Osteocyte (in vitro differentiated cells): ENCODE measurements at regions not wholly inside any gene's neighbourhood (a gene's known extent, or its start where the extent isn't known, plus 50 kb on each side); places are given as distances from the start of the nearest gene placed in this dataset.
"Not testable (repeated sequence)": the region's sequence is repeated elsewhere in the genome, so short reads cannot be mapped to it uniquely, and the experiment has no call there.

Source experiments
- DNase-seq: peaks from one replicate; pipeline ENCODE4 v3.0.0; 2021; ENCODE audit warnings: mixed read lengths; ENCODE audit not compliant: unreplicated experiment; ENCODE audit errors: extremely low spot score
- H3K27ac Mint-ChIP-seq: one replicate; pipeline ENCODE4 v1.8.0; 2021; ENCODE audit warnings: mild to moderate bottlenecking, mixed read lengths; ENCODE audit not compliant: unreplicated experiment
- H3K27me3 Mint-ChIP-seq: one replicate; pipeline ENCODE4 v1.8.0; 2021; ENCODE audit warnings: mixed read lengths; ENCODE audit not compliant: unreplicated experiment
- H3K36me3 Mint-ChIP-seq: one replicate; pipeline ENCODE4 v1.8.0; 2021; ENCODE audit warnings: mixed read lengths; ENCODE audit not compliant: unreplicated experiment
- H3K4me1 Mint-ChIP-seq: one replicate; pipeline ENCODE4 v1.8.0; 2021; ENCODE audit warnings: mixed read lengths; ENCODE audit not compliant: unreplicated experiment
- H3K4me3 Mint-ChIP-seq: one replicate; pipeline ENCODE4 v1.8.0; 2021; ENCODE audit warnings: mild to moderate bottlenecking, moderate library complexity, mixed read lengths; ENCODE audit not compliant: unreplicated experiment
- H3K9me3 Mint-ChIP-seq: one replicate; pipeline ENCODE4 v1.8.0; 2021; ENCODE audit warnings: mixed read lengths; ENCODE audit not compliant: unreplicated experiment
- TF ChIP-seq, protein P1 (sequence below): fragments of 200-600 bp; sonication (generic); IDR thresholded peaks from 2 replicates; pipeline ENCODE4 v1.5.0; 2021; ENCODE audit warnings: antibody characterized with exemption, mild to moderate bottlenecking, moderate library complexity

- Mint-ChIP-seq H3K27ac (no peak overlapping the region), H3K27me3 (no peaks in the 10 kb centered on the region), H3K4me3 (no peak overlapping the region), H3K36me3 (no peaks in the 10 kb centered on the region), H3K4me1 (no peaks in the 10 kb centered on the region), H3K9me3 (no peaks in the 10 kb centered on the region)
- DNase-seq: no peak
- TF ChIP-seq, protein P1, sequence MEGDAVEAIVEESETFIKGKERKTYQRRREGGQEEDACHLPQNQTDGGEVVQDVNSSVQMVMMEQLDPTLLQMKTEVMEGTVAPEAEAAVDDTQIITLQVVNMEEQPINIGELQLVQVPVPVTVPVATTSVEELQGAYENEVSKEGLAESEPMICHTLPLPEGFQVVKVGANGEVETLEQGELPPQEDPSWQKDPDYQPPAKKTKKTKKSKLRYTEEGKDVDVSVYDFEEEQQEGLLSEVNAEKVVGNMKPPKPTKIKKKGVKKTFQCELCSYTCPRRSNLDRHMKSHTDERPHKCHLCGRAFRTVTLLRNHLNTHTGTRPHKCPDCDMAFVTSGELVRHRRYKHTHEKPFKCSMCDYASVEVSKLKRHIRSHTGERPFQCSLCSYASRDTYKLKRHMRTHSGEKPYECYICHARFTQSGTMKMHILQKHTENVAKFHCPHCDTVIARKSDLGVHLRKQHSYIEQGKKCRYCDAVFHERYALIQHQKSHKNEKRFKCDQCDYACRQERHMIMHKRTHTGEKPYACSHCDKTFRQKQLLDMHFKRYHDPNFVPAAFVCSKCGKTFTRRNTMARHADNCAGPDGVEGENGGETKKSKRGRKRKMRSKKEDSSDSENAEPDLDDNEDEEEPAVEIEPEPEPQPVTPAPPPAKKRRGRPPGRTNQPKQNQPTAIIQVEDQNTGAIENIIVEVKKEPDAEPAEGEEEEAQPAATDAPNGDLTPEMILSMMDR: no peak
Observed at GRCh38 chr21:28690196-28690595, 302.5 kb downstream of the LTN1 start.

- no peaks in the 10 kb centered on the region for H3K36me3 Mint-ChIP-seq
- no peak for DNase-seq
- H3K4me3 Mint-ChIP-seq: no peak overlapping the region
- no peaks in the 10 kb centered on the region for H3K9me3 Mint-ChIP-seq
- TF ChIP-seq, protein P1: no peak
- H3K27me3 Mint-ChIP-seq: no peaks in the 10 kb centered on the region
- no peaks in the 10 kb centered on the region for H3K4me1 Mint-ChIP-seq
- H3K27ac Mint-ChIP-seq: no peak overlapping the region
Observed at GRCh38 chr21:28688381-28688780, 304.3 kb downstream of the LTN1 start.

DNA sequence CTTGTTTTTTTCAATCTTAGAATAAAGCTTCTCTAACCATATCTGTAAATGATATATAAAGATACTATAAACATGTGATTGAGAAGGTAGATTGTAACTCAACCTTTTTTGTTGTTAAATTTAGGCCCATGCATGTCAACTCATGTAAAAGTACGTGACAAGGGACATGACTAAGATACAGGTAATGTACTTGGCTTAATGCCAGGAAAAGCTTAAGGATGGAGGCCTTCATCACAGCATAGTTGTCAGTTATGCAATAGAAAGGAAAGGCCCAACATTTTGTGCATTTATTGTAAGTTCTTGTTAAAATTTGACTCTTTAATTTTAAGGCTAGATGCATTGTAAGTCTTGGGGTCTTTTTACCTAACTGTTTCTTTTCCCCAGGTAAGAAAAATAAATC, 305.1 kb downstream of the LTN1 start:
- Mint-ChIP-seq H3K27me3 (no peaks in the 10 kb centered on the region), H3K4me1 (no peaks in the 10 kb centered on the region), H3K27ac (no peak overlapping the region), H3K4me3 (no peak overlapping the region), H3K9me3 (no peaks in the 10 kb centered on the region), H3K36me3 (no peaks in the 10 kb centered on the region)
- DNase-seq: no peak
- TF ChIP-seq, protein P1: no peak

DNA sequence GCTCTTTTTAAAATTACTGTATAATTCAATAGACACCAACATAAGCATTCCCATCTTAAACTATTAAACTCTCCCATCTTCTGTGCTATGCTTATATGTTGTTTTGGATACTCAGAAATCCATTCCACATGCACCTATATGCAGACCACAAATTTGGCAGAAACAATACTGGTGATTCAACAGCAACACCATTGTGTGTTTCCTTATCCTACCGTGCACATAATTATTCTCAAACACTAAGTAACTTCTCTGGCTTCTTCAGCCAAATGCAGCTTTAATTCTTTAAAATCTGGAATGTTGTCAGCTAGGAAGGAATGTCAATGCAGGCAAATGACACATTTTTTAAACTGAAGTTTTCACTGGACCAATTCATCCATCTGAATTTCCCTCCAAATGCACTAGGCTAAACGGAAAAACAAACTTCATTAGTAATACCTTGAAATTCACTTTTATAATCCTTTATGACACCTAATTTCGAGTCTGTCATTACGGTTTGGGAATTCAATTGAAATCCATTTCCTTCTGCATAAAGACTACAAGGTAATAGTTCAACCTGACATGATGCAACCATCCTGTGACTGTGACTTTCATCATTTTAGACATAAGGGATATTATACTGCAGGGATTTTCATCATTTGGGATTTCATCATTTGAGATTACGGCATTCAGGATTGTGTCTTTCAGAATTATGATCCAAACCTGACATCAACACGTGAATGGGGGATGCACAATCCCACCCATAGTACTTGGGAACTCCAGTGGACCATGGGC, 308.5 kb downstream of the LTN1 start:
- Mint-ChIP-seq H3K9me3 (no peaks in the 10 kb centered on the region), H3K27me3 (no peaks in the 10 kb centered on the region), H3K4me3 (no peak overlapping the region), H3K36me3 (no peaks in the 10 kb centered on the region), H3K4me1 (no peaks in the 10 kb centered on the region), H3K27ac (no peak overlapping the region)
- TF ChIP-seq, protein P1: no peak
- no peak for DNase-seq

DNA sequence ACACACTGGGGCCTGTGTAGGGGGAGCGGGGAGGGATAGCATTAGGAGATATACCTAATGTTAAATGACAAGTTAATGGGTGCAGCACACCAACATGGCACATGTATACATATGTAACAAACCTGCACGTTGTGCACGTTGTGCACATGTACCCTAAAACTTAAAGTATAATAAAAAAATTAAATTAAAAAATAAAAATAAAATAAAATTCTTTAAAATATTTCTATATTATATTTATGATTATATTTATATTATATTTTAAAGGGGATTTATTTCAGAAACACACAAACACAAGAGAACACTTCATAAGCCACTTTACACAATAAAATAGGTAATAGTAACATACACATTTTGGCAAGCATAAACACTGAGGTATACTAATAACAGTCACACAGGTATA, 309.8 kb downstream of the LTN1 start:
- not testable (repeated sequence) for H3K36me3 Mint-ChIP-seq, DNase-seq, H3K9me3 Mint-ChIP-seq, H3K27me3 Mint-ChIP-seq, H3K4me1 Mint-ChIP-seq, H3K27ac Mint-ChIP-seq, H3K4me3 Mint-ChIP-seq

GRCh38 chr21:28677096-28677495, 315.6 kb downstream of the LTN1 start:
- H3K4me3 Mint-ChIP-seq, H3K36me3 Mint-ChIP-seq, H3K4me1 Mint-ChIP-seq, H3K27ac Mint-ChIP-seq, H3K27me3 Mint-ChIP-seq, DNase-seq, H3K9me3 Mint-ChIP-seq: not testable (repeated sequence)
